CD4-positive, alpha-beta T cell treated with Interleukin-4 for 4 hours (primary cell): ENCODE measurements at regions not wholly inside any gene's neighbourhood (a gene's known extent, or its start where the extent isn't known, plus 50 kb on each side); places are given as distances from the start of the nearest gene placed in this dataset.
"Not testable (repeated sequence)": the region's sequence is repeated elsewhere in the genome, so short reads cannot be mapped to it uniquely, and the experiment has no call there.

Experiments used
- DNase-seq: peaks from one replicate; pipeline ENCODE4 v3.0.0-alpha.2; 2020

DNA sequence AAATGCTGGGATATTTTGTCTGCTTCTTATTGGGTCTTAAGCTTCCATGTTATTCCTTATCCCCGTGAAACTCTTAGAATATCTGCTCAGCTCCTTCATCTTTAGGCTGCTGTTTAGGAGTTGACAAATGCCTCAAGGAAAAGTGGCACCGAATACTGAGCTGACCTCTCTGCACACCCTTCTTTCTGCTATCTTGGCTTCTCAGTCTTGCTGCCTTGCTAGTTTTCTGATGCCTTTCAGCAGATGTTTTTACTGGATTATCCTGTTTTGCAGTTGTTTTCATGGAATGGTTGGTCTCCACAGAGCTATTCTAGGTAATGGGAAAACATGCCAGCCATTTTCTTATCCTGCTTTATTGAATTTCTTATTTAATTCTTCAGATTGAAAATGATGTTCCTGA, 86.3 kb downstream of the GYPE start:
- no peak for DNase-seq

DNA sequence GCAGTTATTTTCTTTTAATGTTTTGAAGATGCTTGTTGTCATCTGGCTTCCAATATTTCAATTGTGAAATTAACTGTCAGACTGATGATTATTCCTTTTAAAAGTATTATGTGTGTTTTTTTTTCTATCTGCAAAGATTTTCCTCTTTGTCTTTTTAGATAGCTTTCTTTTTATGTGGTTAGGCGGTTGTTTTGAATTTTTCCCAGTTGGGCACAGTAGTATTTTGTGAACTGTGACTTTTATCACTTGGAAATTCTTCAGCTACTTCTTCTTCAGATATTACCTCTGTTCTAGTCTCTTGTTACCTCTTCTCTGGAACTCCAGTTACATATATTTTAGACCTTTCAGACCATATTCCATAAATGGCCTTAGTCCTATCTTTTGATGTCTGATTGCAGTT, 87.5 kb downstream of the GYPE start:
- DNase-seq: not testable (repeated sequence)

GRCh38 chr4:143815375-143815774, 90.0 kb downstream of the GYPE start:
- DNase-seq: not testable (repeated sequence)

GRCh38 chr4:143813431-143814154, 91.8 kb downstream of the GYPE start:
- not testable (repeated sequence) for DNase-seq

- not testable (repeated sequence) for DNase-seq
These were observed 91.2 kb upstream of the FREM3 start for GRCh38 chr4:143791693-143792092.

GRCh38 chr4:143790425-143790824, 90.0 kb upstream of the FREM3 start:
- DNase-seq: not testable (repeated sequence)

GRCh38 chr4:143789618-143790017, 89.1 kb upstream of the FREM3 start:
- DNase-seq: not testable (repeated sequence)

DNA sequence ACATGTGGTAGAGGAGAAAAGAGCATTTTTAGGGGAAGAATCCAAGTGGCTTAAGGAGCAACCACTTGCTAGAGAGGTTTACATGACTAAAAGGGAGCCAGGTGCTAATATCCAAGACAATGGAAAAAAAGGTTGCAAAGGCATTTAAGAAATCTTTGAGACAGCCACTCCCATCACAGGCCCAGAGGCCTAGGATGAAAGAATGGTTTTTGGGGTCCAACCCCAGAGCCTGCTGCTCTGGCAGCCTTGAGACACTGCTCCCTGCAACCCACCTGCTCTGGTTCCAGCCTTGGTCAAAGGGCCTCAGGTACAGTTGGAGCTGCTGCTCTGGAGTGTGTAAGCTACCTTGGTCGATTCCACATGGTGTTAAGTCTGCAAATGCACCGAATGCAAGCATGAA, 84.1 kb upstream of the FREM3 start:
- no peak for DNase-seq

GRCh38 chr4:143782521-143782920, 82.0 kb upstream of the FREM3 start:
- no peak for DNase-seq

- peak; percentile 49 for DNase-seq
These were observed 73.8 kb upstream of the FREM3 start for GRCh38 chr4:143773998-143774895.

GRCh38 chr4:143771269-143771668, 70.8 kb upstream of the FREM3 start:
- no peak for DNase-seq

DNA sequence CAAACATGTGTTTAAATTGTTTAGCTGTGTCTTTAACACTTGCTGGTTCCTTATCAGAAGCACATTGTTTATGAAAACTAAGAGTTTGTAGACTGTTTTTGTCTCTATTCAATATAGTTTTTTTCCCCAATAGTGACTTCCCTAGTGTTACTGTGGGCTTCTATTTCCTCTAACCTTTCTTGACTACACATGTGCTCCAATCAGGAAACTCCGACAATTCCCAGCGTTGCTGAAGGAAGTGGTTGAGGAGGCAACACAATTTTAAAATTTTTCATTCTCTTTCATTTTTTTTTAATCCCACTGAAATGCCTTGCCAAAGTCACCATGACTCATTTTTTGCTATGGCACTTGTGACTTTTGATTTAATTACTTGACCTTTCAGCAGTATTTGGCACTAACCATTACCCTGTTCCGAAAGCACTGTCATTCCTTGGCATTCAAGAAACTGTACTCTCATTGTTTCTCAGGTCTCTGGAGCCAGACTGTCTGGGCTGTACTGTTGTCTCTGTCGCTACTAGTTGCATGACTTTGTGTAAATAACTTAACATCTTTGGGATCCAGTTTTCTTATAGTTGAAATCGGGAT, 67.6 kb upstream of the FREM3 start:
- DNase-seq: no peak

- DNase-seq: no peak
These were observed 63.1 kb upstream of the FREM3 start for GRCh38 chr4:143763587-143763986.

DNA sequence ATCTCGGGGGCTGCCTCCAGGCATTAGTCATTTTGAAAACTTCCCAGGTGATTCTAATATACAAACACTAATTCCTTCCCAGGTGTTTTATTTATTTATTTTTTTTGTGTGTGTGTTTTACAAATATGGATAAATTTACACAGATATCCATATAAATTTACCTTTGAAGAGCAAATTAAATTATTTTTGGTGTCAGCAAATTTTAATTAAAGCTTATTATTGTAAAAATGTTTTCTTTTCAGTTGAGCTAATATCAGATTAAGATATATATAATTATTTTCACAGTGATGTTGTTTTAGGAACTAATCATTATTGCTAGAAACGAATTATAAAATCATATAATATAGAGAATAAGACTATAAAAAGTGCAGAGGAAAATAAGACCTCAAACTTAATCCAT, 62.0 kb upstream of the FREM3 start:
- DNase-seq: no peak
